ENCODE measurements at regions not wholly inside any gene's neighbourhood (a gene's known extent, or its start where the extent isn't known, plus 50 kb on each side); places are given as distances from the start of the nearest gene placed in this dataset.
"Not testable (repeated sequence)": the region's sequence is repeated elsewhere in the genome, so short reads cannot be mapped to it uniquely, and the experiment has no call there.

DNA sequence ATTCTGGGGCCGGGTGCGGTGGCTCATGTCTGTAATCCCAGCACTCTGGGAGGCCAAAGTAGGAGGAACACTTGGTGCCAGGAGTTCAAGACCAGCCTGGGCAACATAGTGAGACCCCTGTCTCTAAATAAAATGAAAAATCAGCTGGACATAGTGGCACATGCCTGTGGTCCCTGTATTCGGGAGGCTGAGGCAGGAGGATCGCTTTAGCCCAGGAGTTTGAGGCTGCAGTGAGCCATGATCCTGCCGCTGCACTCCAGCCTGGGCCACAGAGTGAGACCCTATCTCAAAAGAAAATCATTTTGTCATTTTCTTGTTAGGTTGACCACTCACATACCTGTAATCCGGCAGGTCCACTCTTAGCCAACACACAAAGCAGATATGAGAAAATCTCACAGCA lies 63.6 kb upstream of the IQSEC1 start:
- H3K4me1 ChIP-seq (replicated peaks in 1 of 2; ENCODE audit: control insufficient read depth in 2 of 2, insufficient read depth in 2 of 2, low read length in 2 of 2); intact Hi-C loops (cut with micrococcal nuclease); H3K9me1 ChIP-seq (ENCODE audit: control insufficient read depth, insufficient read depth, low read length); H3K79me2 ChIP-seq (ENCODE audit: control insufficient read depth, insufficient read depth, low read length); H3K36me3 ChIP-seq (ENCODE audit: control insufficient read depth, insufficient read depth, low read length); in situ Hi-C loops (cut with MboI); H3K4me2 ChIP-seq (ENCODE audit: insufficient read depth, low read length); CTCF ChIA-PET (ENCODE audit: low intra/inter-chr PET ratio); H2AFZ ChIP-seq (ENCODE audit: low read depth, low read length); ATAC-seq; FAIRE-seq; H3K9ac ChIP-seq (ENCODE audit: insufficient read depth in 1 of 2, low read depth in 2 of 2, low read length in 2 of 2); BruUV-seq (replicated peaks); DNase-seq (ENCODE audit: extremely low read depth in 1 of 4, low spot score in 3 of 4); H3K9me3 ChIP-seq (replicated peaks; ENCODE audit: control insufficient read depth, insufficient read depth, low read depth, low read length); H3K4me3 ChIP-seq; H3K27ac ChIP-seq (ENCODE audit: extremely low read depth, low read depth, low read length): not testable (repeated sequence)
- POLR2A ChIA-PET, result interaction anchor here (0.6 to 1.2 kb wide), 3 partner anchors 9 to 344 kb away, joined by 3 to 5 read pairs (median 3); no protein-coding TSS in a partner anchor
- Histone ChIP-seq H3K27me3 (ENCODE audit: control insufficient read depth in 2 of 2, insufficient read depth in 2 of 2, low read length in 2 of 2) (peaks cover 55 to 93% of the 10 kb centered on the region in 2 experiments), H4K20me1 (replicated peaks; ENCODE audit: control insufficient read depth, insufficient read depth, low read length) (peaks cover 19% of the 10 kb centered on the region)
- 0% methylated on average over 6 of the region's 6 CpGs for WGBS (ENCODE audit: insufficient coverage, low coverage, missing lambda C conversion rate)

DNA sequence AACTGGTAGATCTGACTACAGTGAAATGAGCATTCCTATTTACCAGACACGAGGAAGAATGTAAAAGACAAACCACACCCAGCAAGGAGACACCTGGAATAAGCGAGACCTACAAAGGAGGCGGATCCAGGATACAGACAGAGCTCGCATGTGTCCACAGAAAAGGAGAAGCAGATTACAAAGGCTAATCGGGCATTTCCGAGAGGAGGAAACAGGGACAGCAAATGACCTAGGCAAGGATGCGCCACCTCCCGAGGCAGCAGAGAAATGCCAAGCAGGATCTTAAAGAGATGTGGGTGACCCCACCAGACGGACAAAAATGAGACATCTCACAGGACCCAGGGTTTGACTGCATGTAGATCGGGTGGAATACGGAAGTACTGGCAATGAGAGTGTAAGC lies 63.2 kb upstream of the IQSEC1 start:
- H3K4me1 ChIP-seq (replicated peaks in 1 of 2; ENCODE audit: control insufficient read depth in 2 of 2, insufficient read depth in 2 of 2, low read length in 2 of 2), result peaks cover 0 to 4% of the 10 kb centered on the region in 2 experiments; a peak in 1 of 5 replicates
- no peak overlapping the region for H3K4me3 ChIP-seq
- intact Hi-C loops (cut with micrococcal nuclease) (no loop called here), in situ Hi-C loops (cut with MboI) (no loop called here)
- WGBS (ENCODE audit: insufficient coverage, low coverage, missing lambda C conversion rate), result 3% methylated on average over 11 of the region's 11 CpGs
- H3K79me2 ChIP-seq (ENCODE audit: control insufficient read depth, insufficient read depth, low read length), result no peaks in the 10 kb centered on the region
- DNase-seq (ENCODE audit: extremely low read depth in 1 of 4, low spot score in 3 of 4) (no peak), ATAC-seq (peak; percentile 28; the same call in 2 of the 3 replicates), FAIRE-seq (peak; percentile 70)
- TF ChIP-seq JUN (IDR thresholded peaks at IDR 0.05; ENCODE audit: borderline replicate concordance, low read depth, low read length) (no peak), JUN (CRISPR knock-in tag; IDR thresholded peaks at IDR 0.05; ENCODE audit: borderline replicate concordance) (no peak), SMAD4 (CRISPR knock-in tag; conservative IDR thresholded peaks at IDR 0.05) (no peak), TAL1 (IDR thresholded peaks at IDR 0.05) (no peak), SAFB (IDR thresholded peaks at IDR 0.05; ENCODE audit: borderline replicate concordance, low read depth, low read length) (no peak), CTCF (IDR thresholded peaks at IDR 0.05 in 2 of 3, conservative IDR thresholded peaks at IDR 0.05 in 1 of 3; ENCODE audit: insufficient read depth in 2 of 3, low read depth in 1 of 3, low read length in 3 of 3) (peak in 1 of 3 experiments; percentile 33; a peak in 1 of 6 replicates), RAD21 (CRISPR knock-in tag; conservative IDR thresholded peaks at IDR 0.05 in 1 of 2, IDR thresholded peaks at IDR 0.05 in 1 of 2) (0 out of 4 replicates have a peak, but pooled peaks of 1 of the 2 experiments have one; percentile 9), ZC3H8 (IDR thresholded peaks at IDR 0.05) (no peak)
- TF ChIP-seq, protein P1, sequence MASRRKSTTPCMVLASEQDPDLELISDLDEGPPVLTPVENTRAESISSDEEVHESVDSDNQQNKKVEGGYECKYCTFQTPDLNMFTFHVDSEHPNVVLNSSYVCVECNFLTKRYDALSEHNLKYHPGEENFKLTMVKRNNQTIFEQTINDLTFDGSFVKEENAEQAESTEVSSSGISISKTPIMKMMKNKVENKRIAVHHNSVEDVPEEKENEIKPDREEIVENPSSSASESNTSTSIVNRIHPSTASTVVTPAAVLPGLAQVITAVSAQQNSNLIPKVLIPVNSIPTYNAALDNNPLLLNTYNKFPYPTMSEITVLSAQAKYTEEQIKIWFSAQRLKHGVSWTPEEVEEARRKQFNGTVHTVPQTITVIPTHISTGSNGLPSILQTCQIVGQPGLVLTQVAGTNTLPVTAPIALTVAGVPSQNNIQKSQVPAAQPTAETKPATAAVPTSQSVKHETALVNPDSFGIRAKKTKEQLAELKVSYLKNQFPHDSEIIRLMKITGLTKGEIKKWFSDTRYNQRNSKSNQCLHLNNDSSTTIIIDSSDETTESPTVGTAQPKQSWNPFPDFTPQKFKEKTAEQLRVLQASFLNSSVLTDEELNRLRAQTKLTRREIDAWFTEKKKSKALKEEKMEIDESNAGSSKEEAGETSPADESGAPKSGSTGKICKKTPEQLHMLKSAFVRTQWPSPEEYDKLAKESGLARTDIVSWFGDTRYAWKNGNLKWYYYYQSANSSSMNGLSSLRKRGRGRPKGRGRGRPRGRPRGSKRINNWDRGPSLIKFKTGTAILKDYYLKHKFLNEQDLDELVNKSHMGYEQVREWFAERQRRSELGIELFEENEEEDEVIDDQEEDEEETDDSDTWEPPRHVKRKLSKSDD (conservative IDR thresholded peaks at IDR 0.05; ENCODE audit: low read length), result no peak
- CTCF ChIA-PET (ENCODE audit: low intra/inter-chr PET ratio), result no interaction called here
- H3K27me3 ChIP-seq (ENCODE audit: control insufficient read depth in 2 of 2, insufficient read depth in 2 of 2, low read length in 2 of 2), result peaks cover 55 to 89% of the 10 kb centered on the region in 2 experiments
- POLR2A ChIA-PET, result interaction anchor here (0.6 to 1.2 kb wide), 3 partner anchors 10 to 345 kb away, joined by 3 to 5 read pairs (median 3); no protein-coding TSS in a partner anchor
- H4K20me1 ChIP-seq (replicated peaks; ENCODE audit: control insufficient read depth, insufficient read depth, low read length), result peaks cover 15% of the 10 kb centered on the region
- H3K9me3 ChIP-seq (replicated peaks; ENCODE audit: control insufficient read depth, insufficient read depth, low read depth, low read length), result no peaks in the 10 kb centered on the region
- H3K27ac ChIP-seq (ENCODE audit: extremely low read depth, low read depth, low read length), result no peak overlapping the region
- BruUV-seq (replicated peaks), result no TSS peak
- no peaks in the 10 kb centered on the region for H3K9me1 ChIP-seq (ENCODE audit: control insufficient read depth, insufficient read depth, low read length)
- H2AFZ ChIP-seq (ENCODE audit: low read depth, low read length), result no peak overlapping the region
- H3K36me3 ChIP-seq (ENCODE audit: control insufficient read depth, insufficient read depth, low read length), result no peaks in the 10 kb centered on the region
- H3K4me2 ChIP-seq (ENCODE audit: insufficient read depth, low read length), result no peak overlapping the region
- H3K9ac ChIP-seq (ENCODE audit: insufficient read depth in 1 of 2, low read depth in 2 of 2, low read length in 2 of 2), result no peak overlapping the region

Measured in K562 (cell line).